ENCODE measurements at regions not wholly inside any gene's neighbourhood (a gene's known extent, or its start where the extent isn't known, plus 50 kb on each side); places are given as distances from the start of the nearest gene placed in this dataset.

- no peaks in the 10 kb centered on the region for H3K79me2 ChIP-seq (ENCODE audit: insufficient read depth, low read depth)
- no peak overlapping the region for H2AFZ ChIP-seq (ENCODE audit: low read depth)
- H3K27ac ChIP-seq, result no peak overlapping the region
- no peaks in the 10 kb centered on the region for H3K4me1 ChIP-seq (ENCODE audit: low read depth, poor library complexity, severe bottlenecking)
- no peak for TF ChIP-seq CTCF (conservative IDR thresholded peaks at IDR 0.05; ENCODE audit: low read depth, low read length)
- no peaks in the 10 kb centered on the region for H4K20me1 ChIP-seq (ENCODE audit: insufficient read depth)
- no peak overlapping the region for H3K9ac ChIP-seq
- no peak overlapping the region for H3K4me2 ChIP-seq
- no peak overlapping the region for H3K4me3 ChIP-seq (IDR thresholded peaks at IDR 0.05; ENCODE audit: insufficient read depth, low read depth, low read length)
- no peaks in the 10 kb centered on the region for H3K27me3 ChIP-seq (ENCODE audit: insufficient read depth, low read depth)
- no peaks in the 10 kb centered on the region for H3K36me3 ChIP-seq (ENCODE audit: insufficient read depth)
Measured at GRCh38 chr13:32917504-32917903, 98.7 kb upstream of the KL start.

GRCh38 chr13:32923725-32924124, 92.5 kb upstream of the KL start:
- Histone ChIP-seq H3K36me3 (ENCODE audit: insufficient read depth) (no peaks in the 10 kb centered on the region), H3K27me3 (ENCODE audit: insufficient read depth, low read depth) (no peaks in the 10 kb centered on the region), H3K4me3 (IDR thresholded peaks at IDR 0.05; ENCODE audit: insufficient read depth, low read depth, low read length) (no peak overlapping the region), H3K27ac (no peak overlapping the region), H3K9ac (no peak overlapping the region), H2AFZ (ENCODE audit: low read depth) (no peak overlapping the region), H3K4me1 (ENCODE audit: low read depth, poor library complexity, severe bottlenecking) (no peaks in the 10 kb centered on the region), H3K79me2 (ENCODE audit: insufficient read depth, low read depth) (no peaks in the 10 kb centered on the region), H4K20me1 (ENCODE audit: insufficient read depth) (no peaks in the 10 kb centered on the region), H3K4me2 (no peak overlapping the region)
- no peak for TF ChIP-seq CTCF (conservative IDR thresholded peaks at IDR 0.05; ENCODE audit: low read depth, low read length)

- no peak overlapping the region for H3K4me3 ChIP-seq (IDR thresholded peaks at IDR 0.05; ENCODE audit: insufficient read depth, low read depth, low read length)
- H3K79me2 ChIP-seq (ENCODE audit: insufficient read depth, low read depth), result no peaks in the 10 kb centered on the region
- TF ChIP-seq CTCF (conservative IDR thresholded peaks at IDR 0.05; ENCODE audit: low read depth, low read length), result no peak
- H4K20me1 ChIP-seq (ENCODE audit: insufficient read depth), result no peaks in the 10 kb centered on the region
- no peak overlapping the region for H2AFZ ChIP-seq (ENCODE audit: low read depth)
- H3K4me2 ChIP-seq, result no peak overlapping the region
- no peak overlapping the region for H3K9ac ChIP-seq
- H3K27me3 ChIP-seq (ENCODE audit: insufficient read depth, low read depth), result no peaks in the 10 kb centered on the region
- no peaks in the 10 kb centered on the region for H3K36me3 ChIP-seq (ENCODE audit: insufficient read depth)
- H3K27ac ChIP-seq, result no peak overlapping the region
- H3K4me1 ChIP-seq (ENCODE audit: low read depth, poor library complexity, severe bottlenecking), result no peaks in the 10 kb centered on the region
Measured at GRCh38 chr13:32924886-32925285, 91.3 kb upstream of the KL start.

GRCh38 chr13:32925506-32925905, 90.7 kb upstream of the KL start:
- H3K36me3 ChIP-seq (ENCODE audit: insufficient read depth), result no peaks in the 10 kb centered on the region

More at GRCh38 chr13:32925506-32925905, 90.7 kb upstream of the KL start:
- Histone ChIP-seq H4K20me1 (ENCODE audit: insufficient read depth) (no peaks in the 10 kb centered on the region), H3K79me2 (ENCODE audit: insufficient read depth, low read depth) (no peaks in the 10 kb centered on the region), H3K4me1 (ENCODE audit: low read depth, poor library complexity, severe bottlenecking) (no peaks in the 10 kb centered on the region), H3K4me3 (IDR thresholded peaks at IDR 0.05; ENCODE audit: insufficient read depth, low read depth, low read length) (no peak overlapping the region), H3K4me2 (no peak overlapping the region), H3K27ac (no peak overlapping the region), H3K9ac (no peak overlapping the region), H2AFZ (ENCODE audit: low read depth) (no peak overlapping the region), H3K27me3 (ENCODE audit: insufficient read depth, low read depth) (no peaks in the 10 kb centered on the region)
- no peak for TF ChIP-seq CTCF (conservative IDR thresholded peaks at IDR 0.05; ENCODE audit: low read depth, low read length)

Data from KMS-11 (cell line).